K562 (cell line): ENCODE measurements at regions not wholly inside any gene's neighbourhood (a gene's known extent, or its start where the extent isn't known, plus 50 kb on each side); places are given as distances from the start of the nearest gene placed in this dataset.

Experiments used
- ATAC-seq: fragments of 200-7000 bp; cut with Tn5 transposase; 3 replicates; pipeline ENCODE4 v1.9.1; 2020; ENCODE audit warnings: moderate library complexity
- BruUV-seq: library from RNA; stranded (reverse); fragments of 400-500 nt; replicated peaks from 2 replicates; lab custom pipeline; 2021; lab: Mats Ljungman, UMichigan
- CTCF ChIA-PET: fragments of 300-600 bp; formaldehyde crosslinking; extraction: SDS; loops from one replicate; lab custom pipeline; 2021; ENCODE audit warnings: low intra/inter-chr PET ratio; lab: Yijun Ruan, JAX
- POLR2A ChIA-PET: fragments of 300-600, 350-650 bp; sonication (Branson Sonifier 250); formaldehyde crosslinking; extraction: SDS; loops from one replicate; lab custom pipeline; 2021; ENCODE audit warnings: antibody characterized with exemption, inconsistent platforms; lab: Yijun Ruan, JAX
- DNase-seq, 4 experiments: peaks; one replicate each; pipeline versions ENCODE4 v3.0.0 to v3.0.0-alpha.2; 2011 to 2018; ENCODE audit warnings: low spot score in 3 of 4, mixed read lengths in 3 of 4; ENCODE audit errors: extremely low read depth in 1 of 4
- FAIRE-seq: peaks from 2 replicates; lab custom pipeline; 2011; peaks lifted over from hg19 to GRCh38; lab: Jason Lieb, UNC
- H2AFZ ChIP-seq: 2 replicates; pipeline ENCODE4 v1.6.0; 2011; ENCODE audit warnings: low read depth, low read length, control low read depth, inconsistent platforms
- H3K27ac ChIP-seq: fragments of 200-600 bp; 3 replicates; pipeline ENCODE4 v1.8.0; 2011; ENCODE audit warnings: low read depth, mild to moderate bottlenecking, control low read depth, inconsistent platforms, low read length, moderate library complexity, mixed read lengths; ENCODE audit errors: extremely low read depth
- H3K27me3 ChIP-seq, 2 experiments: fragments of 300-600 bp in 1 of 2; 2 replicates in 1 of 2; 3 replicates in 1 of 2; pipeline versions ENCODE4 v1.6.0 to v1.8.0; 2011; ENCODE audit warnings: inconsistent platforms in 2 of 2, low read length in 2 of 2, mild to moderate bottlenecking in 1 of 2, mixed read lengths in 1 of 2, moderate library complexity in 1 of 2; ENCODE audit not compliant: control insufficient read depth in 2 of 2, insufficient read depth in 2 of 2
- H3K36me3 ChIP-seq: fragments of 300-600 bp; 3 replicates; pipeline ENCODE4 v1.8.0; 2011; ENCODE audit warnings: mild to moderate bottlenecking, low read length, inconsistent platforms; ENCODE audit not compliant: control insufficient read depth, insufficient read depth
- H3K4me1 ChIP-seq, 2 experiments: fragments of 200-600 bp in 1 of 2; replicated peaks in 1 of 2; 2 replicates in 1 of 2; 3 replicates in 1 of 2; pipeline versions ENCODE4 v1.5.1 to v1.8.0; 2011; ENCODE audit warnings: inconsistent platforms in 2 of 2, low read length in 2 of 2, mild to moderate bottlenecking in 1 of 2, mixed read lengths in 1 of 2, moderate library complexity in 1 of 2; ENCODE audit not compliant: control insufficient read depth in 2 of 2, insufficient read depth in 2 of 2
- H3K4me2 ChIP-seq: 2 replicates; pipeline ENCODE4 v1.6.1; 2011; ENCODE audit warnings: low read length, control low read depth, inconsistent platforms, mixed read lengths; ENCODE audit not compliant: insufficient read depth
- H3K4me3 ChIP-seq: fragments of 200-600 bp; sonication (generic), shearing (Covaris generic); 2 replicates; pipeline ENCODE4 v1.5.1; 2016; ENCODE audit warnings: control low read depth, inconsistent platforms
- H3K79me2 ChIP-seq: fragments of 200-600 bp; 3 replicates; pipeline ENCODE4 v1.8.0; 2011; ENCODE audit warnings: low read length, inconsistent platforms; ENCODE audit not compliant: control insufficient read depth, insufficient read depth
- H3K9ac ChIP-seq, 2 experiments: 2 replicates each; pipeline versions ENCODE4 v1.6.0 to v1.6.1; 2011; ENCODE audit warnings: low read depth in 2 of 2, low read length in 2 of 2, control low read depth in 1 of 2, inconsistent platforms in 1 of 2, mild to moderate bottlenecking in 1 of 2, mixed read lengths in 1 of 2; ENCODE audit not compliant: insufficient read depth in 1 of 2
- H3K9me1 ChIP-seq: one replicate; pipeline ENCODE4 v1.6.0; 2011; ENCODE audit warnings: inconsistent platforms, mild to moderate bottlenecking, low read length, moderate library complexity; ENCODE audit not compliant: control insufficient read depth, insufficient read depth
- H3K9me3 ChIP-seq: replicated peaks from 2 replicates; pipeline ENCODE4 v1.5.1; 2011; ENCODE audit warnings: low read depth, low read length, inconsistent platforms; ENCODE audit not compliant: control insufficient read depth, insufficient read depth
- H4K20me1 ChIP-seq: replicated peaks from 2 replicates; pipeline ENCODE4 v1.6.1; 2011; ENCODE audit warnings: low read length, inconsistent platforms, mixed read lengths; ENCODE audit not compliant: control insufficient read depth, insufficient read depth
- CBX3 ChIP-seq, 2 experiments: IDR thresholded peaks; 1 replicate in 1 of 2; 2 replicates in 1 of 2; pipeline ENCODE4 v1.6.1; 2012; ENCODE audit warnings: inconsistent platforms in 2 of 2, low read length in 2 of 2, borderline replicate concordance in 1 of 2, control low read depth in 1 of 2
- CHD1 ChIP-seq: fragments of 200-600 bp; sonication (generic); IDR thresholded peaks from one replicate; pipeline ENCODE4 v1.6.1; 2012; ENCODE audit warnings: mild to moderate bottlenecking, moderate library complexity, low read length, inconsistent platforms
- CREB1 ChIP-seq, 2 experiments: sonication (generic) in 1 of 2; formaldehyde crosslinking in 1 of 2; IDR thresholded peaks; 2 replicates each; pipeline versions ENCODE4 v1.6.1 to v1.8.0; 2012 to 2022; ENCODE audit warnings: inconsistent platforms in 1 of 2, mild to moderate bottlenecking in 1 of 2, missing genetic modification reagents in 1 of 2, moderate library complexity in 1 of 2
- FOXA3 ChIP-seq, 2 experiments: fragments of 450-650 bp in 1 of 2; sonication (generic) in 1 of 2; formaldehyde crosslinking; IDR thresholded peaks in 1 of 2; conservative IDR thresholded peaks in 1 of 2; 2 replicates each; pipeline versions ENCODE4 v1.4.0 to v1.8.0; 2020 to 2022; ENCODE audit warnings: mild to moderate bottlenecking in 2 of 2, missing genetic modification reagents in 1 of 2
- KDM1A ChIP-seq, 2 experiments: fragments of 450-650 bp; IDR thresholded peaks; 2 replicates each; pipeline ENCODE4 v1.6.1; 2016; ENCODE audit warnings: mild to moderate bottlenecking in 2 of 2
- NR2F6 ChIP-seq: fragments of 450-650 bp; formaldehyde crosslinking; IDR thresholded peaks from 2 replicates; pipeline ENCODE4 v1.4.0; 2020; ENCODE audit warnings: mild to moderate bottlenecking
- PCBP2 ChIP-seq: fragments of 200-400 bp; formaldehyde crosslinking; IDR thresholded peaks from 2 replicates; pipeline ENCODE4 v1.6.1; 2018; ENCODE audit warnings: low read length, low read depth, mild to moderate bottlenecking, moderate library complexity; ENCODE audit not compliant: poor library complexity, severe bottlenecking
- SREBF1 ChIP-seq: fragments of 150-350 bp; IDR thresholded peaks from 2 replicates; pipeline ENCODE4 v1.6.1; 2014; ENCODE audit warnings: antibody characterized with exemption, low read depth, low read length, borderline replicate concordance
- STAT5B ChIP-seq: fragments of 250-450 bp; sonication (Bioruptor Pico); IDR thresholded peaks from 2 replicates; pipeline ENCODE4 v1.8.0; 2021; ENCODE audit warnings: mild to moderate bottlenecking, inconsistent platforms
- TRIM28 ChIP-seq: fragments of 450-650 bp; IDR thresholded peaks from 2 replicates; pipeline ENCODE4 v1.6.1; 2017
- ZBTB33 ChIP-seq: sonication (generic); formaldehyde crosslinking; IDR thresholded peaks from 2 replicates; pipeline ENCODE4 v1.8.1; 2023; ENCODE audit warnings: mild to moderate bottlenecking, missing genetic modification reagents
- ZKSCAN1 ChIP-seq: fragments of 150-350 bp; IDR thresholded peaks from 2 replicates; pipeline ENCODE4 v1.6.1; 2016; ENCODE audit warnings: low read depth, low read length
- ZNF174 ChIP-seq: fragments of 250-450 bp; sonication (Bioruptor Pico); IDR thresholded peaks from 2 replicates; pipeline ENCODE4 v1.4.0; 2020; ENCODE audit warnings: mild to moderate bottlenecking
- ZNF175 ChIP-seq: fragments of 200-800 bp; sonication (Bioruptor generic); IDR thresholded peaks from 2 replicates; pipeline ENCODE4 v1.6.1; 2016; ENCODE audit warnings: low read depth, mild to moderate bottlenecking, missing genetic modification characterization, missing compliant biosample characterization
- ZNF644 ChIP-seq: fragments of 200-800 bp; sonication (Bioruptor generic); IDR thresholded peaks from 2 replicates; pipeline ENCODE4 v1.6.1; 2016; ENCODE audit warnings: low read depth, missing genetic modification characterization, missing compliant biosample characterization
- ZNF740 ChIP-seq, 3 experiments: fragments of 200-800 bp in 1 of 3; sonication (Bioruptor generic) in 1 of 3; sonication (generic) in 1 of 3; formaldehyde crosslinking in 1 of 3; IDR thresholded peaks; 2 replicates each; pipeline versions ENCODE4 v1.6.1 to v1.8.0; 2016 to 2022; ENCODE audit warnings: mild to moderate bottlenecking in 2 of 3, missing compliant biosample characterization in 2 of 3, missing genetic modification characterization in 2 of 3, missing genetic modification reagents in 1 of 3
- WGBS: fragments of 100-300 bp; shearing (Covaris generic); methylation state at CpG from one replicate; pipeline ENCODE4 v1.1.6; 2016; ENCODE audit warnings: low coverage, mixed read lengths; ENCODE audit not compliant: insufficient coverage; ENCODE audit errors: missing lambda C conversion rate; 5-methylcytosine and 5-hydroxymethylcytosine counted together
- in situ Hi-C: fragments of 300-500 bp; cut with MboI; formaldehyde crosslinking; loops from 4 replicates; pipeline ENCODE4 v1.15.0; 2018; ENCODE audit warnings: inconsistent platforms, mixed read lengths
- intact Hi-C: fragments of 100-400 bp; cut with micrococcal nuclease; formaldehyde crosslinking; loops from 2 replicates; pipeline ENCODE4 v1.14.2; 2022

GRCh38 chr2:167732326-167732725, 515.1 kb downstream of the STK39 start (continued):
- TF ChIP-seq SREBF1 (no peak), NR2F6 (no peak), KDM1A (IDR thresholded peaks at IDR 0.05) (no peak), FOXA3 (CRISPR knock-in tag; conservative IDR thresholded peaks at IDR 0.05 in 1 of 2, IDR thresholded peaks at IDR 0.05 in 1 of 2) (no peak)
- TF ChIP-seq, all 486 proteins: peak for 0

- 0% methylated on average over 3 of the region's 3 CpGs for WGBS
- POLR2A ChIA-PET, result interaction anchor here (0.7 kb wide), 1 partner anchor 33 kb away, joined by 3 read pairs; no protein-coding TSS in a partner anchor
- CTCF ChIA-PET, result no interaction called here
- H4K20me1 ChIP-seq, result no peaks in the 10 kb centered on the region
- H3K9me1 ChIP-seq, result no peaks in the 10 kb centered on the region
- no peak overlapping the region for H3K27ac ChIP-seq
- H3K79me2 ChIP-seq, result no peaks in the 10 kb centered on the region
- H3K9ac ChIP-seq, result no peak overlapping the region
- BruUV-seq, result no TSS peak
- ATAC-seq (no peak), DNase-seq (no peak), FAIRE-seq (no peak)
- TF ChIP-seq ZKSCAN1 (no peak), ZNF175 (no peak), ZNF174 (CRISPR knock-in tag) (no peak), PCBP2 (no peak), STAT5B (CRISPR knock-in tag) (no peak), CHD1 (no peak), ZBTB33 (CRISPR knock-in tag) (no peak), CBX3 (IDR thresholded peaks at IDR 0.05; ENCODE audit: borderline replicate concordance in 1 of 2, low read length in 2 of 2) (no peak), ZNF644 (tag) (no peak), ZNF740 (CRISPR knock-in tag; IDR thresholded peaks at IDR 0.05) (no peak), ZNF740 (tag; IDR thresholded peaks at IDR 0.05) (no peak), TRIM28 (no peak), CREB1 (IDR thresholded peaks at IDR 0.05) (no peak), CREB1 (CRISPR knock-in tag; IDR thresholded peaks at IDR 0.05) (no peak)
- H3K27me3 ChIP-seq, result no peaks in the 10 kb centered on the region
- in situ Hi-C loops (no loop called here), intact Hi-C loops (no loop called here)
- H3K4me1 ChIP-seq, result no peaks in the 10 kb centered on the region
- H3K9me3 ChIP-seq, result no peaks in the 10 kb centered on the region
- no peak overlapping the region for H3K4me2 ChIP-seq
- H3K4me3 ChIP-seq, result no peak overlapping the region
- H2AFZ ChIP-seq, result no peak overlapping the region
- no peaks in the 10 kb centered on the region for H3K36me3 ChIP-seq
Measured at GRCh38 chr2:167729911-167730310, 517.5 kb downstream of the STK39 start.
